Uterus (tissue), 3 donors: ENCODE measurements at regions not wholly inside any gene's neighbourhood (a gene's known extent, or its start where the extent isn't known, plus 50 kb on each side); places are given as distances from the start of the nearest gene placed in this dataset.

Experiments used
- DNase-seq, 2 donors: peaks; one replicate each; pipeline ENCODE4 v3.0.0-alpha.2; 2019 to 2020
- H3K27ac ChIP-seq, 2 donors: fragments of 200-600 bp; sonication (generic); 1 replicate in 1 of 2; 2 replicates in 1 of 2; pipeline ENCODE4 v1.5.1; 2016 to 2018
- H3K27me3 ChIP-seq, 2 donors: fragments of 200-600 bp; sonication (generic); one replicate each; pipeline ENCODE4 v1.5.1; 2018 to 2019; ENCODE audit warnings: control low read depth in 1 of 2
- H3K36me3 ChIP-seq, 2 donors: fragments of 200-600 bp; sonication (generic); one replicate each; pipeline ENCODE4 v1.5.1; 2019; ENCODE audit warnings: control low read depth in 1 of 2
- H3K4me1 ChIP-seq, 2 donors: fragments of 200-600 bp; sonication (generic); one replicate each; pipeline ENCODE4 v1.5.1; 2018 to 2019; ENCODE audit warnings: control low read depth in 1 of 2
- H3K4me3 ChIP-seq, 2 donors: fragments of 200-600 bp; sonication (generic); 1 replicate in 1 of 2; 2 replicates in 1 of 2; pipeline ENCODE4 v1.5.1; 2018 to 2019; ENCODE audit warnings: mild to moderate bottlenecking in 1 of 2
- H3K9me3 ChIP-seq, 2 donors: fragments of 200-600 bp; sonication (generic); one replicate each; pipeline ENCODE4 v1.5.1; 2019; ENCODE audit warnings: control low read depth in 1 of 2
- POLR2A ChIP-seq, 2 donors: fragments of 450-650 bp; IDR thresholded peaks; one replicate each; pipeline ENCODE4 v1.6.1; 2016; ENCODE audit warnings: antibody characterized with exemption in 2 of 2, mild to moderate bottlenecking in 1 of 2, moderate library complexity in 1 of 2
- intact Hi-C: fragments of 100-400 bp; cut with DNase I; formaldehyde crosslinking; loops from one replicate; pipeline ENCODE4 v1.15.1; 2023; ENCODE audit warnings: low total_unique reads
- TF ChIP-seq, protein P1 (sequence below), 4 experiments: fragments of 200-600 bp in 2 of 4; fragments of 450-650 bp in 2 of 4; sonication (generic) in 2 of 4; IDR thresholded peaks; one replicate each; pipeline ENCODE4 v1.5.1; 2016 to 2019; ENCODE audit warnings: antibody characterized with exemption in 4 of 4, mild to moderate bottlenecking in 2 of 4, moderate library complexity in 1 of 4
- donor health status: DM: yes; HTN: yes; CAD: no.

DNA sequence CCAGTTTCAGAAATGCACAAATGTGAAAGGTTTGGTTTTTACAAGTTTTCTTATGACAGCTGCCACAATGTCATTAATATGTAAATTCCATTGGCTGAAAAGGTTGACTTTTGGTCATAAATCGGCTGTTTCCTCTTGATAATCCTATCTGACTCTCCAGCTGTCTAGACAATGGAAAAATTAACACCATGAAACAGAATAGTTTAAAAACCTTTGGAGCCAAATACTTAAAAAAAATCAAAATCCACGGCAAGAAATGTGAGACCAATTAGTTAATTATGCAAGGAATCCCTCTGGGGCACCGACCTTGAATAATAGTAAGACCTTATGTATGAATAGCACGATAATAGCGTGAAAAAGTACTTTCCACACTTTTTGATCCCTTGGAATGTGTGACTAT is 138.0 kb downstream of the ZNF664 start:
- H3K4me1 ChIP-seq = no peaks in the 10 kb centered on the region
- intact Hi-C loops = no loop called here
- H3K27me3 ChIP-seq = no peaks in the 10 kb centered on the region
- H3K4me3 ChIP-seq = no peak overlapping the region
- no peaks in the 10 kb centered on the region for H3K9me3 ChIP-seq
- no peaks in the 10 kb centered on the region for H3K36me3 ChIP-seq
- DNase-seq = no peak
- H3K27ac ChIP-seq = no peak overlapping the region
- TF ChIP-seq, protein P1, sequence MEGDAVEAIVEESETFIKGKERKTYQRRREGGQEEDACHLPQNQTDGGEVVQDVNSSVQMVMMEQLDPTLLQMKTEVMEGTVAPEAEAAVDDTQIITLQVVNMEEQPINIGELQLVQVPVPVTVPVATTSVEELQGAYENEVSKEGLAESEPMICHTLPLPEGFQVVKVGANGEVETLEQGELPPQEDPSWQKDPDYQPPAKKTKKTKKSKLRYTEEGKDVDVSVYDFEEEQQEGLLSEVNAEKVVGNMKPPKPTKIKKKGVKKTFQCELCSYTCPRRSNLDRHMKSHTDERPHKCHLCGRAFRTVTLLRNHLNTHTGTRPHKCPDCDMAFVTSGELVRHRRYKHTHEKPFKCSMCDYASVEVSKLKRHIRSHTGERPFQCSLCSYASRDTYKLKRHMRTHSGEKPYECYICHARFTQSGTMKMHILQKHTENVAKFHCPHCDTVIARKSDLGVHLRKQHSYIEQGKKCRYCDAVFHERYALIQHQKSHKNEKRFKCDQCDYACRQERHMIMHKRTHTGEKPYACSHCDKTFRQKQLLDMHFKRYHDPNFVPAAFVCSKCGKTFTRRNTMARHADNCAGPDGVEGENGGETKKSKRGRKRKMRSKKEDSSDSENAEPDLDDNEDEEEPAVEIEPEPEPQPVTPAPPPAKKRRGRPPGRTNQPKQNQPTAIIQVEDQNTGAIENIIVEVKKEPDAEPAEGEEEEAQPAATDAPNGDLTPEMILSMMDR (IDR thresholded peaks at IDR 0.05) = no peak
- TF ChIP-seq POLR2A (IDR thresholded peaks at IDR 0.05) = no peak

- no peaks in the 10 kb centered on the region for H3K4me1 ChIP-seq
- H3K36me3 ChIP-seq = no peaks in the 10 kb centered on the region
- DNase-seq = no peak
- TF ChIP-seq, protein P1 (IDR thresholded peaks at IDR 0.05) = no peak
- no peak for TF ChIP-seq POLR2A (IDR thresholded peaks at IDR 0.05)
- H3K27me3 ChIP-seq = no peaks in the 10 kb centered on the region
- H3K27ac ChIP-seq = no peak overlapping the region
- H3K9me3 ChIP-seq = no peaks in the 10 kb centered on the region
- intact Hi-C loops = no loop called here
- no peak overlapping the region for H3K4me3 ChIP-seq
These were observed 141.3 kb downstream of the ZNF664 start for GRCh38 chr12:124114316-124114715.

- Histone ChIP-seq H3K9me3 (no peaks in the 10 kb centered on the region), H3K36me3 (no peaks in the 10 kb centered on the region), H3K27me3 (no peaks in the 10 kb centered on the region), H3K27ac (no peak overlapping the region), H3K4me1 (no peaks in the 10 kb centered on the region), H3K4me3 (no peak overlapping the region)
- no peak for DNase-seq
- no peak for TF ChIP-seq POLR2A (IDR thresholded peaks at IDR 0.05)
- TF ChIP-seq, protein P1 (IDR thresholded peaks at IDR 0.05) = no peak
- intact Hi-C loops = no loop called here
These were observed 142.5 kb downstream of the ZNF664 start for GRCh38 chr12:124115496-124115895.

GRCh38 chr12:124115976-124116690 is 143.1 kb downstream of the ZNF664 start:
- no peak overlapping the region for H3K27ac ChIP-seq
- no peak overlapping the region for H3K4me3 ChIP-seq
- TF ChIP-seq, protein P1 (IDR thresholded peaks at IDR 0.05) = no peak
- no peak for TF ChIP-seq POLR2A (IDR thresholded peaks at IDR 0.05)
- DNase-seq = no peak
- no peaks in the 10 kb centered on the region for H3K36me3 ChIP-seq
- no peaks in the 10 kb centered on the region for H3K4me1 ChIP-seq
- H3K27me3 ChIP-seq = no peaks in the 10 kb centered on the region
- intact Hi-C loops = no loop called here
- H3K9me3 ChIP-seq = no peaks in the 10 kb centered on the region

DNA sequence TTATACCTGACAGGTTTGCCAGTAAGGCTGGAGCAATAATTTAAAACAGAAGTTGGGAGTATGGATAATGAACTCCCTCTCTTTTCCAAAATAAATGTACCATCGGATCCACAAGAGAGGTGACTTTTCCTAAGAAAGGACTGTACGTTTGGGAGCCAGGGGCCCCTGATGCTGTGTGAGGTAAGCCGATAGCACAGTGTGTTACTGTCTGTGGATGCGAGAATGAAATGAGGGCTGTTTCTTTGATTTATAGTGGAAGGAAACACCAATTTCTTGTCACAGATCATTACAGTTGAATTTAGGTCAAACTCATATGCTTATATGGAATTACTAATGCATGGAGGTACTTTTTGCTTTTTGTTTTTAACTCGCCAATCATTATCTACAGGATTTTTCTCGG is 147.7 kb downstream of the ZNF664 start:
- Histone ChIP-seq H3K4me1 (no peaks in the 10 kb centered on the region), H3K9me3 (no peaks in the 10 kb centered on the region), H3K36me3 (no peaks in the 10 kb centered on the region), H3K4me3 (no peak overlapping the region), H3K27ac (no peak overlapping the region), H3K27me3 (no peaks in the 10 kb centered on the region)
- no peak for DNase-seq
- intact Hi-C loops = no loop called here
- no peak for TF ChIP-seq POLR2A (IDR thresholded peaks at IDR 0.05)
- TF ChIP-seq, protein P1 (IDR thresholded peaks at IDR 0.05) = no peak
